ENCODE measurements at regions not wholly inside any gene's neighbourhood (a gene's known extent, or its start where the extent isn't known, plus 50 kb on each side); places are given as distances from the start of the nearest gene placed in this dataset.
A peak's percentile ranks its signal among the peaks of the same experiment; 100 is the strongest.

DNA sequence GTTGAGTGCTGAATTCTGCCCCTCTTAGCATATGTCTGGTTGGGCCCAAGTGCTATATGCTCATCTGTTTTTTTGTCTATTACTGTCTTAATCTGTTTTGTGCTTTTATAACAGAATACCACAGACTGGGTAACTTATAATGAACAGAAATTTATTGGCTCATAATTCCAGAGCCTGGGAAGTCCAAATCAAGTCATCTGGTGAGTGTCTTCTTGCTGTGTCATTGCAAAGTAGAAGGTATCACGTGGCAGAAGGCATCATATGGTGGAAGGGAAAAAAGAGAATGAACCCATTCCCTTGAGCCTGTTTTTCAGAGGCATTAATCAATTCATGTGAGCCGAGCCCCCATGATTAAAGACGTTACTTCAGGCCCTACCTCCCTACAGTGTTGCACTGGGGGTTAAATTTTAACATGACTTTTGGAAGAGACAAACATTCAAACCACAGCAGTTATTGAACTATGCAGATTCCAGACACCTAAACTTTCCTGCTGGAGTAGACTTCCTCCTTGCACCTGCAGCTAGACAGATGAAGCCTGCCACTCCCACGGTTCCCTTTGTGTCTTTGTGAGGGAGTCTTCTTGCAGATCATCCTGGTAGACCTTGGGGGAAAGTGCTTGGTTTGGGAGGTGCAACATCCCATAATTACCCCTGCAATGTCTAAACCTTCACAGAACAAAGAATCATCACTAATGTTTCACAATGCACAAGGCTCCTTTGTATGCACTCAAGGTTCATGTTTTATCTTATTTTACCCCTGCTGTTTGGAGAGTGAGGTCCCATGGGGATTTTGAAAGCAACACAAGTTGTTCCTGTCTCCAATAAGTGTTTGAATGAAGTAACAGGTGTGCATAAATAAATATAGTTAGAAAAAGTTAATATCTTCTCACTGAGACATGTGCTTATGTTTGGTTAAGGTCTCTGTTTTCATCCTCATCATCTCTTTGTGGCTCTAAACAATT is 64.7 kb upstream of the XCR1 start:
- no peak for TF ChIP-seq CTCF (IDR thresholded peaks at IDR 0.05)
- DNase-seq (no peak), ATAC-seq (no peak)
- H3K27ac ChIP-seq = peak overlapping the region in 1 of 10 donors; percentile 90
- H3K9me3 ChIP-seq = no peaks in the 10 kb centered on the region
- WGBS, 2 donors = 70 to 74% methylated on average over 4 of the region's 4 CpGs
- no peaks in the 10 kb centered on the region for H3K36me3 ChIP-seq
- H3K27me3 ChIP-seq = no peaks in the 10 kb centered on the region
- intact Hi-C loops (cut with DNase I) = loop anchor here in 2 of 10 donors (10.0 kb wide), 2 partner anchors 113 to 283 kb away; partner anchors contain the start of genes CCR1 (in 1 of the 2) and CCR5 (in 1 of the 2)
- H3K4me3 ChIP-seq = no peak overlapping the region
- peaks cover 0 to 88% (median 0%) of the 10 kb centered on the region in 9 donors for H3K4me1 ChIP-seq

DNA sequence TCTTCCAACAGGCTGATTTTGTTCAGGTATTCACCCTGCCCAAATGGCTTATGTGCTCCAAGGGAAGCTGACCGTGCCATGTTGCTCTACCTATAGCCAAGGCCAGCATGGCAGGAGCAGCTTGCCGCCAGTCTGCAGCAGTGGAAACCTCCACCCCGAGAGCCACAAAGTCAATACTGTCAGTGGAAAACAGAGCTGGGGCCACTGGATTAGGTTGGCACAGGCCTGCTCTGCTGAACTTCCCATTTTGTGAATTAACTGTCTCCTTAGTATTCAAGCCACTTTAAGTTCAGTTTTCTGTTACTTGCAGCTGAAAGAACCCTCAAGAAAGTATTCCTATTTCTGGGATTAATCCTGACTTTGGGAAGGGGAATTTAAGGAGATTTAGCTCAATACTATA is 63.8 kb upstream of the XCR1 start:
- WGBS, 2 donors = 85 to 92% methylated on average over 3 of the region's 3 CpGs
- DNase-seq (no peak), ATAC-seq (no peak)
- Histone ChIP-seq H3K4me1 (peaks cover 0 to 79% (median 0%) of the 10 kb centered on the region in 9 donors), H3K27me3 (no peaks in the 10 kb centered on the region), H3K36me3 (no peaks in the 10 kb centered on the region), H3K4me3 (no peak overlapping the region), H3K27ac (peak overlapping the region in 2 of 10 donors; percentile 62 to 90), H3K9me3 (no peaks in the 10 kb centered on the region)
- intact Hi-C loops (cut with DNase I) = loop anchor here in 2 of 10 donors (10.0 kb wide), 2 partner anchors 114 to 284 kb away; partner anchors contain the start of genes CCR1 (in 1 of the 2) and CCR5 (in 1 of the 2)
- TF ChIP-seq CTCF (IDR thresholded peaks at IDR 0.05) = no peak

- H3K27me3 ChIP-seq = no peaks in the 10 kb centered on the region
- ATAC-seq (no peak), DNase-seq (no peak)
- 74 to 75% methylated on average over 4 of the region's 4 CpGs for WGBS, 2 donors
- intact Hi-C loops (cut with DNase I) = loop anchor here in 2 of 10 donors (10.0 kb wide), 2 partner anchors 115 to 285 kb away; partner anchors contain the start of genes CCR1 (in 1 of the 2) and CCR5 (in 1 of the 2)
- H3K36me3 ChIP-seq = no peaks in the 10 kb centered on the region
- H3K27ac ChIP-seq = peak overlapping the region in 3 of 10 donors; percentile 53 to 90 (median 62)
- peaks cover 0 to 82% (median 0%) of the 10 kb centered on the region in 9 donors for H3K4me1 ChIP-seq
- TF ChIP-seq CTCF (IDR thresholded peaks at IDR 0.05) = no peak
- no peaks in the 10 kb centered on the region for H3K9me3 ChIP-seq
- no peak overlapping the region for H3K4me3 ChIP-seq
These were observed 62.9 kb upstream of the XCR1 start for GRCh38 chr3:46090161-46090591.

DNA sequence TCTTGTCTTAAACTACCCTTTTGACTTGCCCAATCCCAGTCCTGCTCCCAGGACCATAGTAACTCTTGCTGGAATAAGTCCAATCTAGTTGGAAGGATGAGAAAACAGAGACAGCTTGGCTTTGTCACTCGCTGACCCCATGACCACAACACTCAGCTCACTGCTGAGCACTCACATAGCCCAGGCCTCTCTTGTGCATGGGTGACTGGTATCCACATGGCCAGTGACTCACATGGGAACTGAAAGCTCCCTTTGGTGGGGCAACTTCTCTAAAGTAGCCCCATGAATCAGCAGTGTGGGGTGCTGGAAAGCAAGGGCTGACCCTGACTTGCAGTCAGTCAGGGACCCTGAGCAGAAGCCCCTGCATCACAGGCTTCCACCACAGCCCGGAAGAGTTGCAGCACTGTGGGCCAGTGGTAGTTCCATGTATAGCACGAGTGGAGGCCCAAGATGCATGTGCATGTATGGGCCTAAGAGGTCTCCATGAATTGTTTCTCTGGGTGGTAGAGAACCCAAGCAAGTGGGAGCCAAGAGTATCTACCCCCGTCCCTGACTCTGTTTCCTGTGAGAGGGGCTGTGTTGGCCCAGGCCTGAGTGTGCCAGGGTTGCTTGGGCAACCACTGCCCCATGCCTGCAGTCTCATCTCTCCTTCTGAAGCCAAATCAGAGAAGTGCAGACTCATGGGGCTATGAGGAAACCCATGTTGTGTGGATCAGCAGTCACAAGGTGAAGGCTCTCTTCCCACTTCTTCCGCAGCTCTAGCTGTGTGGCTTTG is 62.1 kb upstream of the XCR1 start:
- TF ChIP-seq CTCF (IDR thresholded peaks at IDR 0.05) = no peak
- no peaks in the 10 kb centered on the region for H3K36me3 ChIP-seq
- WGBS, 2 donors = 85 to 89% methylated on average over 5 of the region's 5 CpGs
- H3K4me1 ChIP-seq = peaks cover 0 to 76% (median 0%) of the 10 kb centered on the region in 9 donors
- no peak overlapping the region for H3K4me3 ChIP-seq
- H3K9me3 ChIP-seq = no peaks in the 10 kb centered on the region
- DNase-seq (peak; percentile 24 to 51), ATAC-seq (peak; percentile 79 to 89 (median 86))
- peak overlapping the region in 4 of 10 donors; percentile 23 to 90 (median 58) for H3K27ac ChIP-seq
- intact Hi-C loops (cut with DNase I) = loop anchor here (5.0 to 10.0 kb wide), 7 partner anchors 115 to 353 kb away; partner anchors contain the start of genes CCR5 (in 6 of the 10) and CCR1 (in 1 of the 10)
- no peaks in the 10 kb centered on the region for H3K27me3 ChIP-seq

All from heart right ventricle (tissue), 16 donors.